HG03139 (cell line): ENCODE measurements at regions not wholly inside any gene's neighbourhood (a gene's known extent, or its start where the extent isn't known, plus 50 kb on each side); places are given as distances from the start of the nearest gene placed in this dataset.

Source experiments
- ATAC-seq: cut with Tn5 transposase; IDR thresholded peaks from one replicate; pipeline ENCODE4 v1.9.1; 2021; ENCODE audit not compliant: unreplicated experiment

DNA sequence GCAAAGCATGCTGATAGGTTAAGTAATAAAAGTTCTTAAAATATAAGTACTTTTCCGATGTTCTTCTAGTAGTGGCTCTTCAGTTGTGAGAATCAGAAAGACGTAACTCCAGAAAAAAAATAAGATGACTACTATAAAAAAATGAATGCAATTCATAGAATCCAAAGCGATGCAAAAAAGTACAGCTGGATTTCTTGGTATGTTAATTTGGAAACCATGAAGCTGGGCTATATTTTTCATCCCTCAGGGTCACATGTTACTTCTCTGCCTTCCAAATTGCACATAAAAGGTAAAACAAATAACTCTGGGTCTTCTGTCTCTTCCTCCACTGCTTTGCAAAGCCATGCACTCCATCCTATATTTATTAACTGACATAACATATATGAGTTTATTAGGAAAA is 843.9 kb upstream of the DPPA4 start:
- no peak for ATAC-seq

DNA sequence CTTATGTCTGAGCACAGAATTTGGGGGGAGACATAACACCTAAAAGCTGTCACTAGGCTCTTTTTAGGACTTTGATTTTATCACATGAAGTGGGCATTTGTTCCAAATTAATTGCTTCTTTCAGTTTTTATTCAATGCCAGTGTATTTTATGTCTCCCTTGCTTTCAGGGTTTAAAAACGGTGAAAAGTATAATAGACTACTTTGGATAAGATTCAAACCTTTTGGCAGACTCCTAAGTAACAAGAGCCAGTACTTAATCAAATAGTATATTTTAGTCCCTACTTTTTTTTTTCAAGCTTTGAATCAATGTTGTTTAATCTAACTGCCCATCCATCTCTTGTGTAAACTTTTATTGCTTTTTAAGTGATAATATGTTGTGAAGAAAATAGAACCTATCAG is 847.2 kb upstream of the DPPA4 start:
- no peak for ATAC-seq

DNA sequence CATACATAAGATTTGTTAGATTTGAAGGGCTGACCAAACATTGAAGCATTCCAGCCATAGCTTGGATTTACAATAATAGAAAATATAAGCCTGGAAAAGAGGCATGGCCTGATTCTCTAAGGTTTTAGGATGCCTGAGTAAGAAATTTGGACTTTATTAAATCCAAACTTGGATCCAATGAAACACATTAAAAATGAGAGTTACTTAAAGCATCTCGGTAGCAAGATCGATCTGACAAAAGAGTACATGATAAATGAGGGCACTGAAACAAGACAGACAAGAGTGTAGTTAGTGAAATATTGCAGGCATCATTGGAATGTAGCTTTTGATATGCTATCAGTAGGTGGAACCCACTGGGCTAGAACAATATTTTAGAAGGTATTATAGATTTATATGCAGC is 855.7 kb upstream of the DPPA4 start:
- no peak for ATAC-seq

DNA sequence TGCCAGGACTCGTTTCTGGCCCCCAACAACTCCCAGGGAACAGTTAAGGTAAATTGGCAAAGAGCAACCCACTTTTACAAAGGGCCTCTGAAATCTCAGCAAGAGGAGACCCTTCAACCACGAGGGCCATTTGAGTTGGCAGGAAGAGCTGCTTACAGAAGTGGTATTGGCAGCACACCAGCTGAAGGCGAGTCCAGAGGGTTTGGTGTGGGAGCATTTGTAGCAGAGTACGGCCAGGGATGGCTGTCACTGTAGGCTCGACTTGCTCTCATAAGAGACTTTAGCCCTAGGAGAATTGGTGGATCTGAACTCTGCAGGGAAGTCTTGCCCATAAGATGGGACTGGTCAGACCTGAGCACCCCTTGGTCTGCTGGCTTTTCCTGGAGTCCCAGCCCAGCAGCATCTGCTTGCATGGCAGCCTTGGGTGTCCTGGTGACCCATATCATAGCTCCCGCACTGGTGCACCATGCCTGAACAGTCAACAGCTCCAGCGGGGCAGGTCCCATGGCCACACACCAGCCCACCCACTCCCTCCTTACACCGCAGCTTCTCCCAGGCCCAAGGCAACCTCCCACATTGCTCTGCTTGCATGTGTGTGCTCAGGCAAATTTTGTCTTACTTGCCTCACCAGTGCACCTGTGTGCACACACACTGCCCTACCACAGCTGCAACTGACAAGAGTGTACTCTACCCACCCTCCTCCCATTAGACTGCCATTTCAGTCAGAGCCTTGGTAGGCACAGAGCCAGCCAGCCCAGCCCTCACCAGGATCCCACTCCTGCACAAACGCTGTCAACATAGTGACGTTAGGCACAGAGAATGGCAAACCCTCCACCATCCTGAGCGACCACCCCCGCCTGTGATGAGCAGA is 861.6 kb upstream of the DPPA4 start:
- no peak for ATAC-seq

DNA sequence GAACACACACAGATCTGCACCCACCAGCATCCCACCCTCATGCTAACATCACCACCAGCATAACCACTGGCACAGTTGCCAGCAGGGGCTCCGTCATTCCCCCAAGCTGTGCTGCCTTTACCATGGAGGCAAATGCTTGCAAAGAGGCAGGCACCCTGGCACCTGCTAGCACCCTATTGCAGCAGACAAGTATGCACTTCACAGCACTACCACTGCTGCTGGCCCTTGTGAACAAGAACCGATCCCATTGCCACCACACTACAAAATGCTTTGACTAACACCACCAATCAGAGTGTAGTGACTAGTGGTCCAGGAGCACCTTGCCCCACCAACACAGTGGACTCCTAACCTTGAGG is 862.2 kb upstream of the DPPA4 start:
- no peak for ATAC-seq

DNA sequence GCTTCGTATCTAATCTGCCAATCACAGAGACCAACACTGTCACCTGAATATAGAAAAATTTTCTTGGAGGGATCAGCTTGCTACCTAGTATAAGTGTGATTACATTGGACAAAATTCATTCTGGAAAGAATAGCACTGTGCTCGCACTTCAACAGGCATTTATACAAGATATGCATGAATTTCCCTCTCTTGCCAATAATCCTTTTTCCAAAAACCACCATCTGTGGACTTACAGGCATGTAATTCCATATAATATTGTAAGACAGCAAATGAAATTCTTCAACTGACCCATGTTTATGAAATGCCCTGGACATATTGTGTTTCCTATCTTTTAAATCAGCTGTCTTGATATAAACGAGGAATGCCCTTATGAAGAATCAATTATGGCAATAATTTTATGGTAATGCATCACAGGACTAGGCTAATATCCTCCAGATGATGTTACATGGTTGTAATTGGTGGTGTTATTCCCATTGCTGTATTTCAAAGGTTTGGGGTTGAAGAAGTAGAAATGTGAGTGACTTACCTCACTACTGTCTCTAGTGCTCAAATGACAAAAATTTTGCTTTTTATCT is 861.4 kb upstream of the NECTIN3 start:
- ATAC-seq: no peak

DNA sequence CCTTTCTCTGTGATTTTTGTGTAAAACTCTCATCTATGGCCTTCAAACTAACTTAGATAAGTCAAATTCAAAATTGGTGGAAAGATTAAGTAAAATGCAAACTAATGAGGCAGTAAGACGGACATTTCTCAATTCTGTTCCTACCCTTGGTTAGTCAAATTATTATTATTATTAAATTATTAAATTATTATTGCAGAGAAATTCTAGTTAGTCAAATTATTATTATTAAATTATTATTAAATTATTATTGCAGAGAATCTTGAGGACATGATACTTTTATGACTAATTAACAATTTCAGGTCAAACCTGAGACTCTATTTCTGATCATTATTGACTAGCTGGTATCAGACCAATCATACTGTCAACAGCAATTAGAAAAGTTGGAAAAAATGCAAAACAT is 845.0 kb upstream of the NECTIN3 start:
- no peak for ATAC-seq

DNA sequence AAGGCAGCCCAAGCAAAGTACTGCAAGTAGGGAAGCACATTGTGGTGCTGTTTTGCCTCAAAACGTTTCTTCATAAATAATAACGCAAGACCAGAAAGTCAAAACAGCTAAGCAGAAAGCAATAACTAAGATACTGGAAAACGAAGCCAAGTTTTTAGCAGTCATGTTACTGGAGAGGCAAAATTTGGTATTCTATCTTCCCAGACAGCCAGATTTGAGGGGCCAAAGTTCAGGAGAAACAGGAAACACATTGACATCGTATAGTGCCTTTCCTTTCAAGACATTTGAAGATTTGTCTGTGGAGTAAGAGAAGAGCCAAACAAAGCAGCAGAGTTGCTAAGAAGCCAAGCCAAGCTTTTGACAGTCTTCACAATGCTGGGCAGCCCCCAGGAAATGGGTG is 843.6 kb upstream of the NECTIN3 start:
- ATAC-seq: no peak

DNA sequence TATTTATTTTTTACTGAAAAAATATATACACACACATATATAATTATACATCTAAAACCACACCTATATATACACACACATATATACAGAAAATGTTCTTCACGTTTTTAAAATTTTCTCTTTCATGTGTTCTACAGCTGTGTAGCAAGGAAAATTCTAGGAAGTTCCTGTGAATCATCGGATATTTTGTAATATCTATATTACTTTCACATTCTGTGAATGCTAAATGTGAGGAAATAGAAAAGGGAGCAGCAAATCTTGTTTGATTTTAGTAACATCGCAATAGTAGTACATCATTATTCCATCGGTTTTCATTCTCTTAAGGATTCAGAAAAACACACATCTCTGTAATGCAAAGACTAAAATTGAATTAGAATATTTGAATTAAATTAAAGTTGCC is 836.8 kb upstream of the NECTIN3 start:
- no peak for ATAC-seq

DNA sequence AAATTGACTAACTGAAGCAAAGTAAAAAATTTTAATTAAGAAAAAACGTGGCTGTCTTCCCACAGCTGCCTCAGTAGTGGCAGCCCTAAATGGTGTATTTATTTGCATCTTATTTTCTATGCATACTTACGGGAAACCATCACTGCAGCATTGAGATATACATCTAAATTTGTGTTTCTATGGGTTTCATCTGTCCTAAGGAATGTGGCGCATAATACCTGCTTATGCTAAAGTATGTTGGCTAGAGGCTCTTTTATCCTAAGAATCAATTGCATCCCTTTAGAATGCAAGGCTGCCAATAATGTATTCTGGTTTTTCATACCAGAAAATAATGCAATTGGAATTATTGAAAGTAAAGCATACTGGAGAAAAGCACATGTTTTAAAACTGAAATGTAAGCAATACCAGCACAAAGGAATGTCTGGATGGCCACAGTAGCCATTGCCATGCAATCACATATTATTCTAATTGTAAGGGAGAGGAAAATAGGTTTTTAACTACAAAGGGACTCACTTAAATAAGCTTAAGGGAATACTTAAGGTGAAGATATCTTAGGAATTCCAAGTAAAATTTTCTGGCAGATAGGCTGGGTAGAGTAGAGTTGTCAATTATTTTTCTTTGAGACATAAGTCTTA is 834.5 kb upstream of the NECTIN3 start:
- no peak for ATAC-seq

DNA sequence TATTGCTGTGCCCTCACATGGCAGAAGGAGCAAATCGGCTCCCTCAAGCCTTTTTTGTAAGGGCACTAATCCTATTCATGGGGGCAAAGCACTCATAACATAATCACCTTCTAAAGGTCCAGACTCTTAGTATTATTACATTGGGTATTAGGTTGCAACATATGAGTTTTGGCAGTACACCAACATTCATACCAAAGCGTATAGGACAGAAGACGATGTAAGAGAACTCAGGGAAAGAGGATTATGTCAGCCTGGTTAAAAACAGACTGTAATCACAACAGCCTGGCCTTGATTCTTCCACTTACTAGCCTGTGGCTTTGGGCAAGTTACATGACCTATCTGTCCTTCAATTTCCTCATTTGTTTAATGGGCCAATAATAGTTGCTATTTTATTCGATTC is 828.5 kb upstream of the NECTIN3 start:
- no peak for ATAC-seq

DNA sequence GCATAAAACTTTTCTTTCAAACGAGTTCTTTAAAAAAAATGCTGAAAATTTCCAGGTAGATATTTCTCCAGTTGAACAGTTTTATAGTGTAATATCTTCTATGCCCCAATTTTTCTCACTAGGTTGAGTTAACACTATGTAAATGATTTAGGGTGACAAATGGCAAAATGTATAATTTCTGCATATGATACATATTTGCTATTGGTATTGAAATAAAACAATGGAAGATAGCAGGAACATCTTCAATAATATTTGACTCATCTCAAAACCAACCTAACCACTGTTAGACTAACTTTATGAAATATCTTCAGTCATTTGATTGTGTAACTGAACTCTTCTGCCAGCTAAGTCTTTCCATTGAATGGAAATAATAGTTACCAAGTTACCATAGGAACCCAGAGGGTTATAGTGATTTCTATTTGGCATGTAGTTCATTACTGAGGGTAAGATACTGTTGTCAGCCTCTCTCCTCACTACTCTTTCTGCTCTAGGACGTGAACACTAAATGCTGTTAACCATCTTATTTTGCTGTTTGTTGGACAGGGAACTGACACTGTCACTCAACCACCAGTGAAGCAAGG is 824.7 kb upstream of the NECTIN3 start:
- no peak for ATAC-seq

DNA sequence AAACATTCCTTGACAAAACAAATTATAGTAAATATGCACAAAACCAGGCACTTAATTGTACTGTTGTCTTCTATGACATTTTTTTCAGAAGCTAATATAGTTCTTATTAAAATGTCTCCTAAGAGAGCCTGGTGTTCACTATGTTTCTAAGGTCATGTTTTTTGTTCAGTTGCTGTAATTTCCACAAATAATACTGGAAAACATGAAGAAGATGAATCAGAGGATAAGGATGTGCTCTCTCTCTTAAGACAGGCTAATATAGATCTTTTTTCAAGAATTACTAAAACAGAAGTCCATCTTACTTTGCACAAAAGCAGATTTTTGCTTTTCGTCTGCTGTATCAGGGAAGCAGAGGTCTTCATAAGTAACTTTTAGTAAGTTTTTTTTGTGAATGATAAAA is 823.0 kb upstream of the NECTIN3 start:
- no peak for ATAC-seq

DNA sequence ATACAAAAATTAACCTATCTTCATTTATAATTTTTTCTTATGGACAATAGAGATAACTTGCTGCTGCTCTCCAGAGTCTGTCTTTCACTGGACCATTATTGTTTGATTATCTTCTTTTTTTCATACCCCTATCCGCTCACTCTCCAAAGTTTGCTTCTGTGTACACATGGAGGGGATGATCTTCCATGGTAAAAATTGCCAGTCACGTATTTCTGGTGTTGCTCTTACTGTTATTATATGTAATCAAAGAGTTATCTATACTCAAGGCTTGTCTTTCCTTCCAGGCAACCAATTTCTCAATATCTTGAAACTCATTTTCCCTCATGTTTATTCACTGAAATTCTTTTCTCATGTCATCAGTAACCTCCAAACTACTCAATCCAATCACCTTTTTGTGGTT is 817.8 kb upstream of the NECTIN3 start:
- ATAC-seq: no peak

DNA sequence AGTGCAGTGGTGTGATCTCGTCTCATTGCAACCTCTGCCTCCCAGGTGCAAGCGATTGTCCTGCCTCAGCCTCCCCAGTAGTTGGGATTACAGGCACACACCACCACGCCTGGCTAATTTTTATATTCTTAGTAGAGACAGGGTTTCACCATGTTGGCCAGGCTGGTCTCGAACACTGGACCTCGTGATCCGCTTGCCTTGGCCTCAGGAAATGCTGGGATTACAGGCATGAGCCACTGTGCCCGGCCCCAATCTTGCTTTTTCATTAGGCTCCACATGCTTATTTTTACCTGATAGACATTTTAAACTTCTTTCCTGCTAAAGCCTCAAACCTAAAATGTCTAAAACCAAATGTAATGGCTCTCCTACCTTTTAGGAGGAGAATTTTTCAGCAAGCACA is 817.0 kb upstream of the NECTIN3 start:
- ATAC-seq: no peak

DNA sequence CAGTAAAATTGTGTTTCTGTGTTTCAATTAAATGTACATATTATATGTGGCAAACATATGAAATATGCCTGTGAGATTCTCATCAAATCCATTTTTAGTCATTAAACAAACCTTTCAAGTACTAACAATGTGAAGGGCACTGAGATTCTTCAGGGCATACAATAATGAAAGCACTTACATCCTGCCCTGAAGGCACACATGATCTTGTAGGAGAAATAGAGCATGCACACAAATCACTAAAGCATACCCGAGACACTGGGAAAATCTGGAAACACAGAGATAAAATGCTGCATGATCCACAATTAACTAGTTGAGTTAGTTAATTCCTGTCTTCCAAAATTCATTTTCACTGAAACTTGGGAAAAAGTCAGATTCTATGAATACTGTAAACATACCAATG is 810.5 kb upstream of the NECTIN3 start:
- no peak for ATAC-seq

DNA sequence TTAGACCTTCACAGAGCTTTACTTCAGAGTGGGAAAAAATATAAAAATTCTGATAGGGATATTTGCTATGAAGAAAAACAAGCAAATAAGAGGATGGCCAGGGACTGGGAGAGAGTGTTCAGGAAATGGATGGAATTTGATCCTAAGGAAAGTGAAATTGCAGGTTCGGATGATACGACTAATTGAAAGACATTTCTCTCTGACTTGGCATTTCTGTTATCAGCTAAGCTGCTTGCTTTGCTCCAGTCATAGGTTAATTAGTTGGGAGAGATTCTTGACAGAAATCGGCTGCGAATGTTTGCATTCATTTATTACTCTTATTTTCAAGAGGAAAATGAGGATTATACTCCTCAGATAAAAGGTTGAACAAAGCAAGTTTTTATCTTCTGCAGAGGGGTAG is 808.7 kb upstream of the NECTIN3 start:
- ATAC-seq: no peak

DNA sequence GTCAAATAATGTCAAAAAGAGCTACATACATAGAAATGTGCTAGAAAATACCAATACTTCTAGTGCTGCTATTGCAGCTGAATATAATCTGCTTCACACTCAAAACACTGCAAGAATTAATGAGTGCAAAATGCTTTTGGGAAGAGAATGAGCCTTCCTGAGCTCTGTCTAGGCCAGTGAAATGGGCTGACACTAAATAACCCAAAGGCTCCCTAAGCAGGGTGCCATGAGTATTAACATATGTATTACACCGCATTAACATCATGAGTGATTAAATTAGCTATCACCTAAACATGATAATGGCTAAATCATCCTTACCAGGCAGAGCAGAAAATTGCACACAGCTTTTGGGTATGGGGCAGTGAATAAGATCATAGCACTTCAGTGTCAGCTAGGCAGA is 806.3 kb upstream of the NECTIN3 start:
- no peak for ATAC-seq

DNA sequence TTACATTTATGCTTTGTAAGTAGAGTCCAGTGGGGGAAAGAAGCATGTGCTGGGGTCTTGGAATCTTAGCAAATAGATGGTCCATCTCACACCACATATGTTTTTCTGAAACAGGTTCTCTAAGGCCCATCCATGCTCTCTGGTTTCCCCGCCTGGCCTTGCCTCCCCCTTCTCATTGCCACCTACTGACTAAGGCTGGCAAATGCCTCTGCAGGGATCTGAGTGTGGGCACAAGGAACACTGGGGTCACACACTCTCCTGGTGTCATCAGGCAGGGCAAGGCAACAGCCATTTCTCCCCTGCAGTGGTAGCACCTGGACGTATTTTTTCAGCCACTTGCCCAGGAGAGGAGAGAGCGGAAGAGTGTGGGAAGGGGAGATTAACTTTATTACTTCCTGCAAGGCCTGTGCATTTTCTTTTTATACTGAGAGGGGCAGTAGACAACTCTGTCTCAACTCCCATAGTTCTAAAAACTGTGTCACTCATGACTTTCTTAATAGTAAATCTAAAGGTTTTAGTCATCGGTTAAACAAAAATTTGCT is 804.2 kb upstream of the NECTIN3 start:
- ATAC-seq: no peak

DNA sequence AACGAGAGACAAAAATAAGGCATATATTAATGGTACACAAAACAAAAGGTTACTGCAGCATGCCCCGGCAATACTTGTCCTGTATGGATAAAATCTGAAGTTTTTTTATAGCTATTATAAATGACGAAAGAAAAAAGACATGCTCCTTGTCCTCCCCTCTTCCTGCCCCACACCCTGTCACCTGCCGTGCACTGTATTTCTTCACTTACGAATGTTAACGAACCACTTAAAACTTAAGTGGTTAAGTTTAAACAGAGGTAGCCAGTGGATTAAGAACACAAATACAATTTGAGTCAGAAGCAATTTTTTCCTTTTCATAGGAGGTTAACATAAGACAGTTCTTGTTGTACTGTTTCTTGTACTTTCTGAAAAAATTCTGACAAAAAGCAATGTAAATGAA is 799.1 kb upstream of the NECTIN3 start:
- no peak for ATAC-seq

DNA sequence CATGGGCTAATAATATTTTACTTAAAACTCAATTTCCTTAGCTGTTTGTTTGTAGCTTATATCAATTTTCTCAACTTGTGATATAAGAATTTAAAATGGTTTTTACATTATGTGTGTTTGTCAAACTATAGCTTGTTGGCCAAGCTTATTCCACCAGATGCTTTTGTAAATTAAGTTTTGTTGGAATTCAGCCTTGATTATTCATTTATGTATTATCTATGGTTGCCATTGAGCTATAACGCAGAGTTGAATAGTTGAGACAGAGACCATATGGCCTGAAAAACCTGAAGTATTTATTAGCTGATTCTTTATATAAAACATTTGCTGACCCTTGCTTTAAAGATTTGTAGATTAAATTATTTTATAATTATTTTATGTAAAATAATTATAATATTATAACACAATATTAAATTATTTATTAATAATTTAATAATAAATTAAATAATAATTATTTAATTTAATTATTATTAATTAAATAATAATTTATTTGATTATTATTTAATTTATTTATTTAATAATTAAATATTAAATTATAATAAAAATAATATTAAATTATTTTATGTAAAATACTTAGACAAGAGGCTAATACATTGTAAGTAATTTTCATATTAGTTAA is 779.6 kb upstream of the NECTIN3 start:
- ATAC-seq: no peak
